ENCODE measurements at regions not wholly inside any gene's neighbourhood (a gene's known extent, or its start where the extent isn't known, plus 50 kb on each side); places are given as distances from the start of the nearest gene placed in this dataset.

- H2AFZ ChIP-seq (ENCODE audit: low read length), result no peak overlapping the region
- no peak overlapping the region for H3K9ac ChIP-seq (ENCODE audit: low read depth, low read length, poor library complexity)
- H3K27me3 ChIP-seq (ENCODE audit: control insufficient read depth in 3 of 3, insufficient read depth in 3 of 3, low read depth in 1 of 3, low read length in 3 of 3), result no peaks in the 10 kb centered on the region
- H2BK12ac ChIP-seq (ENCODE audit: low read length), result no peak overlapping the region
- H2BK120ac ChIP-seq (ENCODE audit: low read depth, low read length), result no peak overlapping the region
- no peak overlapping the region for H4K8ac ChIP-seq (ENCODE audit: low read depth, low read length)
- H3K36me3 ChIP-seq (replicated peaks in 1 of 2; ENCODE audit: control insufficient read depth in 2 of 2, insufficient read depth in 2 of 2, low read length in 2 of 2), result no peaks in the 10 kb centered on the region
- H3K14ac ChIP-seq (ENCODE audit: low read length), result no peak overlapping the region
- H3K79me1 ChIP-seq (ENCODE audit: low read depth, low read length), result no peaks in the 10 kb centered on the region
- H3K4me3 ChIP-seq (ENCODE audit: low read length in 2 of 2), result no peak overlapping the region
- no peak overlapping the region for H3K18ac ChIP-seq (ENCODE audit: low read length)
- H4K91ac ChIP-seq (ENCODE audit: low read depth, low read length, poor library complexity), result no peak overlapping the region
- peaks cover 0 to 3% of the 10 kb centered on the region in 2 donors for H3K4me1 ChIP-seq (ENCODE audit: control insufficient read depth in 2 of 2, insufficient read depth in 1 of 2, low read depth in 1 of 2, low read length in 2 of 2)
- H2AK5ac ChIP-seq (ENCODE audit: low read depth, low read length), result no peak overlapping the region
- no peak overlapping the region for H3K4me2 ChIP-seq (ENCODE audit: insufficient read depth, low read length, poor library complexity, severe bottlenecking)
- H3K27ac ChIP-seq (replicated peaks; ENCODE audit: low read length), result no peak overlapping the region
- no peak overlapping the region for H2BK15ac ChIP-seq (ENCODE audit: low read length)
- no peak for DNase-seq (ENCODE audit: low spot score)
- H2BK5ac ChIP-seq (ENCODE audit: low read length), result no peak overlapping the region
- no peak overlapping the region for H3K4ac ChIP-seq (ENCODE audit: low read length)
- no peak overlapping the region for H3K23ac ChIP-seq (ENCODE audit: low read depth, low read length, poor library complexity)
- no peaks in the 10 kb centered on the region for H3K9me3 ChIP-seq (replicated peaks in 1 of 2; ENCODE audit: control insufficient read depth in 2 of 2, insufficient read depth in 1 of 2, low read depth in 1 of 2, low read length in 2 of 2)
These were observed 460.5 kb downstream of the TUSC7 start for GRCh38 chr3:117170094-117170493.

- Histone ChIP-seq H3K23ac (ENCODE audit: low read depth, low read length, poor library complexity) (no peak overlapping the region), H2BK5ac (ENCODE audit: low read length) (no peak overlapping the region), H2BK15ac (ENCODE audit: low read length) (no peak overlapping the region), H3K36me3 (replicated peaks in 1 of 2; ENCODE audit: control insufficient read depth in 2 of 2, insufficient read depth in 2 of 2, low read length in 2 of 2) (no peaks in the 10 kb centered on the region), H4K91ac (ENCODE audit: low read depth, low read length, poor library complexity) (no peak overlapping the region), H2AK5ac (ENCODE audit: low read depth, low read length) (no peak overlapping the region), H3K27me3 (ENCODE audit: control insufficient read depth in 3 of 3, insufficient read depth in 3 of 3, low read depth in 1 of 3, low read length in 3 of 3) (no peaks in the 10 kb centered on the region), H3K9ac (ENCODE audit: low read depth, low read length, poor library complexity) (no peak overlapping the region), H3K4me3 (ENCODE audit: low read length in 2 of 2) (no peak overlapping the region), H3K79me1 (ENCODE audit: low read depth, low read length) (no peaks in the 10 kb centered on the region), H3K27ac (replicated peaks; ENCODE audit: low read length) (no peak overlapping the region), H2AFZ (ENCODE audit: low read length) (no peak overlapping the region), H2BK12ac (ENCODE audit: low read length) (no peak overlapping the region), H3K18ac (ENCODE audit: low read length) (no peak overlapping the region), H4K8ac (ENCODE audit: low read depth, low read length) (no peak overlapping the region), H3K14ac (ENCODE audit: low read length) (no peak overlapping the region), H3K4me2 (ENCODE audit: insufficient read depth, low read length, poor library complexity, severe bottlenecking) (no peak overlapping the region), H3K4me1 (ENCODE audit: control insufficient read depth in 2 of 2, insufficient read depth in 1 of 2, low read depth in 1 of 2, low read length in 2 of 2) (no peaks in the 10 kb centered on the region), H2BK120ac (ENCODE audit: low read depth, low read length) (no peak overlapping the region), H3K4ac (ENCODE audit: low read length) (no peak overlapping the region), H3K9me3 (replicated peaks in 1 of 2; ENCODE audit: control insufficient read depth in 2 of 2, insufficient read depth in 1 of 2, low read depth in 1 of 2, low read length in 2 of 2) (no peaks in the 10 kb centered on the region)
- DNase-seq (ENCODE audit: low spot score), result no peak
These were observed 461.5 kb downstream of the TUSC7 start for GRCh38 chr3:117171124-117171523.

- Histone ChIP-seq H3K27me3 (ENCODE audit: control insufficient read depth in 3 of 3, insufficient read depth in 3 of 3, low read depth in 1 of 3, low read length in 3 of 3) (no peaks in the 10 kb centered on the region), H2BK12ac (ENCODE audit: low read length) (no peak overlapping the region), H3K9ac (ENCODE audit: low read depth, low read length, poor library complexity) (no peak overlapping the region), H3K9me3 (replicated peaks in 1 of 2; ENCODE audit: control insufficient read depth in 2 of 2, insufficient read depth in 1 of 2, low read depth in 1 of 2, low read length in 2 of 2) (no peaks in the 10 kb centered on the region), H2AK5ac (ENCODE audit: low read depth, low read length) (no peak overlapping the region), H4K91ac (ENCODE audit: low read depth, low read length, poor library complexity) (no peak overlapping the region), H2BK5ac (ENCODE audit: low read length) (no peak overlapping the region), H3K79me1 (ENCODE audit: low read depth, low read length) (no peaks in the 10 kb centered on the region), H3K23ac (ENCODE audit: low read depth, low read length, poor library complexity) (no peak overlapping the region), H3K4me2 (ENCODE audit: insufficient read depth, low read length, poor library complexity, severe bottlenecking) (no peak overlapping the region), H3K4me3 (ENCODE audit: low read length in 2 of 2) (no peak overlapping the region), H3K4ac (ENCODE audit: low read length) (no peak overlapping the region), H3K27ac (replicated peaks; ENCODE audit: low read length) (no peak overlapping the region), H2BK120ac (ENCODE audit: low read depth, low read length) (no peak overlapping the region), H3K36me3 (replicated peaks in 1 of 2; ENCODE audit: control insufficient read depth in 2 of 2, insufficient read depth in 2 of 2, low read length in 2 of 2) (no peaks in the 10 kb centered on the region), H2BK15ac (ENCODE audit: low read length) (no peak overlapping the region), H3K4me1 (ENCODE audit: control insufficient read depth in 2 of 2, insufficient read depth in 1 of 2, low read depth in 1 of 2, low read length in 2 of 2) (no peaks in the 10 kb centered on the region), H4K8ac (ENCODE audit: low read depth, low read length) (no peak overlapping the region), H3K18ac (ENCODE audit: low read length) (no peak overlapping the region), H3K14ac (ENCODE audit: low read length) (no peak overlapping the region), H2AFZ (ENCODE audit: low read length) (no peak overlapping the region)
- WGBS, 2 donors (ENCODE audit: extremely low coverage in 2 of 2, insufficient read length in 2 of 2, insufficient replicate concordance in 1 of 2), result no CpG with 5 or more reads among the region's 1 CpG
- no peak for DNase-seq (ENCODE audit: low spot score)
These were observed 462.8 kb downstream of the TUSC7 start for GRCh38 chr3:117172426-117172825.

GRCh38 chr3:117181222-117181621 lies 471.6 kb downstream of the TUSC7 start:
- WGBS, 2 donors (ENCODE audit: extremely low coverage in 2 of 2, insufficient read length in 2 of 2, insufficient replicate concordance in 1 of 2), result no CpG with 5 or more reads among the region's 1 CpG
- H2AK5ac ChIP-seq (ENCODE audit: low read depth, low read length), result no peak overlapping the region
- H3K4me3 ChIP-seq (ENCODE audit: low read length in 2 of 2), result no peak overlapping the region
- H3K27me3 ChIP-seq (ENCODE audit: control insufficient read depth in 3 of 3, insufficient read depth in 3 of 3, low read depth in 1 of 3, low read length in 3 of 3), result no peaks in the 10 kb centered on the region
- H4K8ac ChIP-seq (ENCODE audit: low read depth, low read length), result no peak overlapping the region
- no peaks in the 10 kb centered on the region for H3K36me3 ChIP-seq (replicated peaks in 1 of 2; ENCODE audit: control insufficient read depth in 2 of 2, insufficient read depth in 2 of 2, low read length in 2 of 2)
- H2BK5ac ChIP-seq (ENCODE audit: low read length), result no peak overlapping the region
- no peaks in the 10 kb centered on the region for H3K79me1 ChIP-seq (ENCODE audit: low read depth, low read length)
- H3K18ac ChIP-seq (ENCODE audit: low read length), result no peak overlapping the region
- no peak overlapping the region for H3K14ac ChIP-seq (ENCODE audit: low read length)
- H3K4me1 ChIP-seq (ENCODE audit: control insufficient read depth in 2 of 2, insufficient read depth in 1 of 2, low read depth in 1 of 2, low read length in 2 of 2), result peaks cover 0 to 1% of the 10 kb centered on the region in 2 donors
- H3K27ac ChIP-seq (replicated peaks; ENCODE audit: low read length), result no peak overlapping the region
- no peak overlapping the region for H3K4ac ChIP-seq (ENCODE audit: low read length)
- no peaks in the 10 kb centered on the region for H3K9me3 ChIP-seq (replicated peaks in 1 of 2; ENCODE audit: control insufficient read depth in 2 of 2, insufficient read depth in 1 of 2, low read depth in 1 of 2, low read length in 2 of 2)
- H3K9ac ChIP-seq (ENCODE audit: low read depth, low read length, poor library complexity), result no peak overlapping the region
- DNase-seq (ENCODE audit: low spot score), result no peak
- no peak overlapping the region for H3K4me2 ChIP-seq (ENCODE audit: insufficient read depth, low read length, poor library complexity, severe bottlenecking)
- no peak overlapping the region for H2BK12ac ChIP-seq (ENCODE audit: low read length)
- no peak overlapping the region for H4K91ac ChIP-seq (ENCODE audit: low read depth, low read length, poor library complexity)
- H2BK15ac ChIP-seq (ENCODE audit: low read length), result no peak overlapping the region
- no peak overlapping the region for H3K23ac ChIP-seq (ENCODE audit: low read depth, low read length, poor library complexity)
- H2AFZ ChIP-seq (ENCODE audit: low read length), result no peak overlapping the region
- H2BK120ac ChIP-seq (ENCODE audit: low read depth, low read length), result no peak overlapping the region

Data from neuronal stem cell (in vitro differentiated cells).